PC-3 (cell line): ENCODE measurements at regions not wholly inside any gene's neighbourhood (a gene's known extent, or its start where the extent isn't known, plus 50 kb on each side); places are given as distances from the start of the nearest gene placed in this dataset.

Experiments used
- ATAC-seq: fragments of 200-7000 bp; cut with Tn5 transposase; 2 replicates; pipeline ENCODE4 v1.9.1; 2020; ENCODE audit warnings: mild to moderate bottlenecking, moderate library complexity
- BruUV-seq: library from RNA; stranded (reverse); fragments of 400-500 nt; replicated peaks from 2 replicates; lab custom pipeline; 2021; lab: Mats Ljungman, UMichigan
- CTCF ChIA-PET: fragments of 300-600 bp; sonication (Branson Sonifier 250); formaldehyde crosslinking; loops from one replicate; lab custom pipeline; 2022; ENCODE audit warnings: antibody characterized with exemption; lab: Charles Lee
- POLR2A ChIA-PET: fragments of 300-600 bp; sonication (Branson Sonifier 250); formaldehyde crosslinking; loops from one replicate; lab custom pipeline; 2022; ENCODE audit warnings: antibody characterized with exemption; ENCODE audit not compliant: unreplicated experiment; lab: Charles Lee
- DNase-seq: peaks from one replicate; pipeline ENCODE4 v3.0.0-alpha.2; 2015
- H2AFZ ChIP-seq: fragments of 300-600 bp; sonication (generic); 2 replicates; pipeline ENCODE4 v1.6.0; 2016; ENCODE audit warnings: antibody characterized with exemption, low read length
- H3F3A ChIP-seq: fragments of 300-600 bp; sonication (generic); one replicate; pipeline ENCODE4 v1.6.0; 2017; ENCODE audit warnings: antibody characterized with exemption, low read length, control low read depth, mild to moderate bottlenecking; ENCODE audit not compliant: unreplicated experiment
- H3K27ac ChIP-seq: fragments of 300-600 bp; sonication (generic); 2 replicates; pipeline ENCODE4 v1.5.1; 2016; ENCODE audit warnings: mild to moderate bottlenecking, low read length
- H3K27me3 ChIP-seq: fragments of 300-600 bp; sonication (generic); 2 replicates; pipeline ENCODE4 v1.6.1; 2016; ENCODE audit warnings: low read length, mixed read lengths
- H3K36me3 ChIP-seq: fragments of 300-600 bp; sonication (generic); 2 replicates; pipeline ENCODE4 v1.6.1; 2016; ENCODE audit warnings: low read depth, mixed run types, low read length, mixed read lengths
- H3K4me1 ChIP-seq: fragments of 300-600 bp; sonication (generic); 2 replicates; pipeline ENCODE4 v1.5.1; 2016; ENCODE audit warnings: low read length; ENCODE audit not compliant: insufficient read depth
- H3K4me2 ChIP-seq: fragments of 300-600 bp; sonication (generic); 2 replicates; pipeline ENCODE4 v1.6.0; 2016; ENCODE audit warnings: low read length
- H3K4me3 ChIP-seq: fragments of 300-600 bp; sonication (generic); 2 replicates; pipeline ENCODE4 v1.5.1; 2016; ENCODE audit warnings: mild to moderate bottlenecking, low read length, mixed read lengths
- H3K79me2 ChIP-seq: fragments of 300-600 bp; sonication (generic); 2 replicates; pipeline ENCODE4 v1.6.1; 2017; ENCODE audit warnings: low read length, mixed read lengths
- H3K9ac ChIP-seq: fragments of 300-600 bp; sonication (generic); 2 replicates; pipeline ENCODE4 v1.6.0; 2016; ENCODE audit warnings: mild to moderate bottlenecking, low read length
- H3K9me2 ChIP-seq: fragments of 300-600 bp; sonication (generic); replicated peaks from 2 replicates; pipeline ENCODE4 v1.6.1; 2016; ENCODE audit warnings: mixed run types, low read length, mixed read lengths
- H3K9me3 ChIP-seq: fragments of 300-600 bp; sonication (generic); 2 replicates; pipeline ENCODE4 v1.6.1; 2016; ENCODE audit warnings: low read length, mixed read lengths
- H4K20me1 ChIP-seq: fragments of 300-600 bp; sonication (generic); 2 replicates; pipeline ENCODE4 v1.6.1; 2016; ENCODE audit warnings: low read length, mixed read lengths
- CTCF ChIP-seq: fragments of 300-600 bp; sonication (generic); conservative IDR thresholded peaks from 2 replicates; pipeline ENCODE4 v1.5.1; 2017; ENCODE audit warnings: antibody characterized with exemption, low read depth, mild to moderate bottlenecking, low read length
- EZH2 ChIP-seq: fragments of 300-600 bp; sonication (generic); IDR thresholded peaks from one replicate; pipeline ENCODE4 v1.6.1; 2017; ENCODE audit warnings: antibody characterized with exemption, mild to moderate bottlenecking, low read length; ENCODE audit not compliant: unreplicated experiment
- EZH2phosphoT487 ChIP-seq: fragments of 300-600 bp; sonication (generic); IDR thresholded peaks from 2 replicates; pipeline ENCODE4 v1.6.1; 2018; ENCODE audit warnings: mild to moderate bottlenecking, antibody characterized with exemption, low read length, borderline replicate concordance
- intact Hi-C: fragments of 100-400 bp; cut with micrococcal nuclease; formaldehyde crosslinking; loops from 2 replicates; pipeline ENCODE4 v1.9.0; 2023

- no peak overlapping the region for H2AFZ ChIP-seq
- H3K9ac ChIP-seq, result no peak overlapping the region
- no peak overlapping the region for H3K27ac ChIP-seq
- H3K4me2 ChIP-seq, result no peak overlapping the region
- H3K79me2 ChIP-seq, result no peaks in the 10 kb centered on the region
- no peaks in the 10 kb centered on the region for H3K27me3 ChIP-seq
- no peak overlapping the region for H3K4me3 ChIP-seq
- DNase-seq (no peak), ATAC-seq (no peak)
- no peaks in the 10 kb centered on the region for H3K9me2 ChIP-seq
- H3K36me3 ChIP-seq, result no peaks in the 10 kb centered on the region
- no TSS peak for BruUV-seq
- intact Hi-C loops, result no loop called here
- ChIA-PET CTCF (no interaction called here), POLR2A (no interaction called here)
- no peaks in the 10 kb centered on the region for H3K9me3 ChIP-seq
- H3K4me1 ChIP-seq, result peaks cover 10% of the 10 kb centered on the region
- no peaks in the 10 kb centered on the region for H4K20me1 ChIP-seq
- TF ChIP-seq EZH2phosphoT487 (no peak), CTCF (no peak), EZH2 (no peak)
- H3F3A ChIP-seq, result no peaks in the 10 kb centered on the region
Measured at GRCh38 chr14:101104485-101104884, 201.0 kb upstream of the RTL1 start.

- BruUV-seq, result no TSS peak
- Histone ChIP-seq H3K27me3 (no peaks in the 10 kb centered on the region), H3K9me3 (no peaks in the 10 kb centered on the region), H3K4me1 (peaks cover 10% of the 10 kb centered on the region), H3K4me3 (no peak overlapping the region), H3F3A (no peaks in the 10 kb centered on the region), H3K9ac (no peak overlapping the region), H3K27ac (no peak overlapping the region), H4K20me1 (no peaks in the 10 kb centered on the region), H3K4me2 (no peak overlapping the region), H3K36me3 (no peaks in the 10 kb centered on the region), H3K9me2 (no peaks in the 10 kb centered on the region), H3K79me2 (no peaks in the 10 kb centered on the region), H2AFZ (no peak overlapping the region)
- ATAC-seq (no peak), DNase-seq (no peak)
- CTCF ChIA-PET, result no interaction called here
- POLR2A ChIA-PET, result no interaction called here
- intact Hi-C loops, result no loop called here
- TF ChIP-seq EZH2 (no peak), EZH2phosphoT487 (no peak), CTCF (no peak)
Measured at GRCh38 chr14:101105045-101105444, 201.5 kb upstream of the RTL1 start.

GRCh38 chr14:101108579-101109346, 205.2 kb upstream of the RTL1 start:
- no peaks in the 10 kb centered on the region for H3K36me3 ChIP-seq
- H3K79me2 ChIP-seq, result no peaks in the 10 kb centered on the region
- H3K9ac ChIP-seq, result no peak overlapping the region
- no peak overlapping the region for H3K27ac ChIP-seq
- POLR2A ChIA-PET, result no interaction called here
- no peaks in the 10 kb centered on the region for H3K9me2 ChIP-seq
- no peaks in the 10 kb centered on the region for H3F3A ChIP-seq
- ATAC-seq (no peak), DNase-seq (no peak)
- intact Hi-C loops, result no loop called here
- CTCF ChIA-PET, result no interaction called here
- H3K4me2 ChIP-seq, result no peak overlapping the region
- no peak overlapping the region for H3K4me3 ChIP-seq
- H3K9me3 ChIP-seq, result no peaks in the 10 kb centered on the region
- no TSS peak for BruUV-seq
- H3K27me3 ChIP-seq, result no peaks in the 10 kb centered on the region
- no peaks in the 10 kb centered on the region for H3K4me1 ChIP-seq
- H4K20me1 ChIP-seq, result no peaks in the 10 kb centered on the region
- TF ChIP-seq CTCF (no peak), EZH2 (no peak), EZH2phosphoT487 (no peak)
- no peak overlapping the region for H2AFZ ChIP-seq
